Endodermal cell (in vitro differentiated cells): ENCODE measurements at regions not wholly inside any gene's neighbourhood (a gene's known extent, or its start where the extent isn't known, plus 50 kb on each side); places are given as distances from the start of the nearest gene placed in this dataset.

Experiments used
- DNase-seq: peaks from one replicate; pipeline ENCODE4 v3.0.0-alpha.2; 2017
- H3K27ac ChIP-seq: 2 replicates; pipeline ENCODE4 v1.5.1; 2013; ENCODE audit warnings: mild to moderate bottlenecking, low read depth, low read length, moderate library complexity
- H3K27me3 ChIP-seq: 2 replicates; pipeline ENCODE4 v1.6.1; 2013; ENCODE audit warnings: mild to moderate bottlenecking, low read length, moderate library complexity; ENCODE audit not compliant: insufficient read depth, control insufficient read depth, poor library complexity, severe bottlenecking
- H3K36me3 ChIP-seq: 2 replicates; pipeline ENCODE4 v1.7.0; 2013; ENCODE audit warnings: mild to moderate bottlenecking, low read length, moderate library complexity; ENCODE audit not compliant: control insufficient read depth, insufficient read depth
- H3K4me1 ChIP-seq: one replicate; pipeline ENCODE4 v1.7.0; 2013; ENCODE audit warnings: low read length; ENCODE audit not compliant: control insufficient read depth, insufficient read depth
- H3K4me3 ChIP-seq: 2 replicates; pipeline ENCODE4 v1.5.1; 2013; ENCODE audit warnings: mild to moderate bottlenecking, low read length, moderate library complexity
- H3K9ac ChIP-seq: 2 replicates; pipeline ENCODE4 v1.6.1; 2013; ENCODE audit warnings: mild to moderate bottlenecking, low read length, moderate library complexity; ENCODE audit not compliant: poor library complexity, severe bottlenecking; ENCODE audit errors: extremely low read depth
- H3K9me3 ChIP-seq: 2 replicates; pipeline ENCODE4 v1.6.1; 2013; ENCODE audit warnings: mild to moderate bottlenecking, low read length, moderate library complexity; ENCODE audit not compliant: control insufficient read depth
- H3K27ac Mint-ChIP-seq: 2 replicates; pipeline ENCODE4 v1.8.0; 2020; ENCODE audit warnings: mixed read lengths
- H3K27me3 Mint-ChIP-seq: 2 replicates; pipeline ENCODE4 v1.8.0; 2021; ENCODE audit warnings: mild to moderate bottlenecking, mixed read lengths; ENCODE audit not compliant: insufficient read depth
- H3K36me3 Mint-ChIP-seq: 2 replicates; pipeline ENCODE4 v1.8.0; 2020; ENCODE audit warnings: low read depth, mixed read lengths
- H3K4me1 Mint-ChIP-seq: 2 replicates; pipeline ENCODE4 v1.8.0; 2020; ENCODE audit warnings: mixed read lengths
- H3K4me3 Mint-ChIP-seq: 2 replicates; pipeline ENCODE4 v1.8.0; 2020; ENCODE audit warnings: mild to moderate bottlenecking, moderate library complexity, mixed read lengths
- H3K9me3 Mint-ChIP-seq: 2 replicates; pipeline ENCODE4 v1.8.0; 2020; ENCODE audit warnings: mild to moderate bottlenecking, mixed read lengths
- CTCF ChIP-seq: fragments of 200-600 bp; sonication (generic); conservative IDR thresholded peaks from 2 replicates; pipeline ENCODE4 v1.5.0; 2021; ENCODE audit warnings: antibody characterized with exemption, mild to moderate bottlenecking
- WGBS, 2 experiments: methylation state at CpG; one replicate each; pipeline versions ENCODE4 v1.1.5 to v1.1.7; 2013; ENCODE audit warnings: missing lambda C conversion rate in 2 of 2, mixed read lengths in 1 of 2; ENCODE audit not compliant: insufficient coverage in 1 of 2, insufficient read length in 1 of 2; 5-methylcytosine and 5-hydroxymethylcytosine counted together

GRCh38 chr1:181998858-181999257 is 62.7 kb downstream of the ZNF648 start:
- peaks cover 16% of the 10 kb centered on the region for H3K27me3 Mint-ChIP-seq
- H3K9ac ChIP-seq, result no peak overlapping the region
- no peak for DNase-seq
- no peak overlapping the region for H3K4me3 ChIP-seq
- H3K4me3 Mint-ChIP-seq, result no peak overlapping the region
- no peaks in the 10 kb centered on the region for H3K4me1 ChIP-seq
- no peak for TF ChIP-seq CTCF
- peaks cover 12% of the 10 kb centered on the region for H3K27me3 ChIP-seq
- H3K27ac ChIP-seq, result no peak overlapping the region
- H3K4me1 Mint-ChIP-seq, result peaks cover 11% of the 10 kb centered on the region
- no peaks in the 10 kb centered on the region for H3K9me3 ChIP-seq
- H3K9me3 Mint-ChIP-seq, result no peaks in the 10 kb centered on the region
- no peak overlapping the region for H3K27ac Mint-ChIP-seq
- H3K36me3 ChIP-seq, result no peaks in the 10 kb centered on the region
- WGBS, 2 experiments, result 92 to 100% methylated on average over 1 to 4 of the region's 4 CpGs
- no peaks in the 10 kb centered on the region for H3K36me3 Mint-ChIP-seq

- no peaks in the 10 kb centered on the region for H3K36me3 ChIP-seq
- H3K27me3 ChIP-seq, result peaks cover 15% of the 10 kb centered on the region
- H3K27me3 Mint-ChIP-seq, result no peaks in the 10 kb centered on the region
- 96 to 100% methylated on average over 1 of the region's 1 CpG for WGBS, 2 experiments
- H3K4me1 Mint-ChIP-seq, result peaks cover 8% of the 10 kb centered on the region
- no peak overlapping the region for H3K4me3 Mint-ChIP-seq
- no peak for DNase-seq
- no peaks in the 10 kb centered on the region for H3K36me3 Mint-ChIP-seq
- H3K9ac ChIP-seq, result no peak overlapping the region
- no peaks in the 10 kb centered on the region for H3K4me1 ChIP-seq
- H3K9me3 Mint-ChIP-seq, result no peaks in the 10 kb centered on the region
- H3K27ac ChIP-seq, result no peak overlapping the region
- H3K9me3 ChIP-seq, result no peaks in the 10 kb centered on the region
- no peak overlapping the region for H3K27ac Mint-ChIP-seq
- TF ChIP-seq CTCF, result no peak
- no peak overlapping the region for H3K4me3 ChIP-seq
These were observed 69.4 kb downstream of the ZNF648 start for GRCh38 chr1:181992072-181992471.

GRCh38 chr1:181990728-181991127 is 70.8 kb downstream of the ZNF648 start:
- no peaks in the 10 kb centered on the region for H3K9me3 ChIP-seq
- H3K36me3 ChIP-seq, result no peaks in the 10 kb centered on the region
- Mint-ChIP-seq H3K27me3 (no peaks in the 10 kb centered on the region), H3K4me1 (peaks cover 17% of the 10 kb centered on the region), H3K36me3 (no peaks in the 10 kb centered on the region), H3K27ac (no peak overlapping the region), H3K4me3 (no peak overlapping the region), H3K9me3 (no peaks in the 10 kb centered on the region)
- no peak overlapping the region for H3K4me3 ChIP-seq
- peaks cover 18% of the 10 kb centered on the region for H3K27me3 ChIP-seq
- no peak for TF ChIP-seq CTCF
- WGBS, 2 experiments, result 92 to 100% methylated on average over 1 to 2 of the region's 2 CpGs
- H3K4me1 ChIP-seq, result peaks cover 7% of the 10 kb centered on the region
- no peak overlapping the region for H3K9ac ChIP-seq
- no peak overlapping the region for H3K27ac ChIP-seq
- no peak for DNase-seq
